Keratinocyte (primary cell): ENCODE measurements at regions not wholly inside any gene's neighbourhood (a gene's known extent, or its start where the extent isn't known, plus 50 kb on each side); places are given as distances from the start of the nearest gene placed in this dataset.

Experiments
- EZH2 ChIP-seq: IDR thresholded peaks from one replicate; pipeline ENCODE4 v1.6.1; 2012; ENCODE audit warnings: inconsistent platforms, mild to moderate bottlenecking, low read length, moderate library complexity
- TF ChIP-seq, protein P1 (sequence below), 3 experiments: IDR thresholded peaks in 1 of 3; conservative IDR thresholded peaks in 1 of 3; optimal IDR thresholded peaks in 1 of 3; 2 replicates in 2 of 3; 3 replicates in 1 of 3; pipeline versions ENCODE3 to v1.5.1; 2011; ENCODE audit warnings: low read length in 3 of 3, mild to moderate bottlenecking in 3 of 3, moderate library complexity in 2 of 3, control low read depth in 1 of 3, inconsistent platforms in 1 of 3; ENCODE audit not compliant: insufficient read depth in 2 of 3; ENCODE audit errors: extremely low read depth in 1 of 3

DNA sequence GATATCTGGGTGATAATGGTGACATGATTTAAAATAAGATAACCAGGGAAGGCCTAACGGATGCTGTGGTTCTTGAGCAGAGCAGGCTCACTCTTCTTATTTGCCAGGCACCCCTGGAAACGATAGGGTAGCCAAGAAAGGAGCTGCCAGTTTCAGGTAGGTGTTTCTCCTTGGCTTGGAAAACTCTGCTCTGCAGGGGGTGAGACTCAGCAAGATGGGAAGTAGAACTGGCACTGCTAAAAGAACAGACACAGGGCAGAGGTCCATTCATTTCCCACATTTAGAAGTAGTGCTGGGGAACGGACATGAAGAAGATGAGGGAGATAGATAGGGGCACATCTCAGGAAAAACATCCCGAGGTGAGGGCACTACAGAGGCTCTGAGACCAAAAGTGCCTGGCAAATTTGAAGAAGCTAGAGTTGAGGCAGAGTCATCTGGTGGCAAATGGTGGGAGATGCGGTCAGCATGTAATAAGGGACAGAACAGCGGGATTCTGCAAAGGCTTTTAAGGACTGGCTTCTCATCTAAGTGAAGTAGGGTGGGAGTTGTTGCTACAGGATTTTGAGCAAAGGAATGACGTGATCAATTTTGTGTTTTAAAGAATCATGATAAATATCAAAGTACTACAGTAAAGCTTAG lies 323.4 kb upstream of the PLSCR5 start:
- TF ChIP-seq, protein P1, sequence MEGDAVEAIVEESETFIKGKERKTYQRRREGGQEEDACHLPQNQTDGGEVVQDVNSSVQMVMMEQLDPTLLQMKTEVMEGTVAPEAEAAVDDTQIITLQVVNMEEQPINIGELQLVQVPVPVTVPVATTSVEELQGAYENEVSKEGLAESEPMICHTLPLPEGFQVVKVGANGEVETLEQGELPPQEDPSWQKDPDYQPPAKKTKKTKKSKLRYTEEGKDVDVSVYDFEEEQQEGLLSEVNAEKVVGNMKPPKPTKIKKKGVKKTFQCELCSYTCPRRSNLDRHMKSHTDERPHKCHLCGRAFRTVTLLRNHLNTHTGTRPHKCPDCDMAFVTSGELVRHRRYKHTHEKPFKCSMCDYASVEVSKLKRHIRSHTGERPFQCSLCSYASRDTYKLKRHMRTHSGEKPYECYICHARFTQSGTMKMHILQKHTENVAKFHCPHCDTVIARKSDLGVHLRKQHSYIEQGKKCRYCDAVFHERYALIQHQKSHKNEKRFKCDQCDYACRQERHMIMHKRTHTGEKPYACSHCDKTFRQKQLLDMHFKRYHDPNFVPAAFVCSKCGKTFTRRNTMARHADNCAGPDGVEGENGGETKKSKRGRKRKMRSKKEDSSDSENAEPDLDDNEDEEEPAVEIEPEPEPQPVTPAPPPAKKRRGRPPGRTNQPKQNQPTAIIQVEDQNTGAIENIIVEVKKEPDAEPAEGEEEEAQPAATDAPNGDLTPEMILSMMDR (optimal IDR thresholded peaks at IDR 0.05 in 1 of 3, IDR thresholded peaks at IDR 0.05 in 1 of 3, conservative IDR thresholded peaks at IDR 0.05 in 1 of 3; ENCODE audit: extremely low read depth in 1 of 3, insufficient read depth in 2 of 3, low read length in 3 of 3): no peak
- no peak for TF ChIP-seq EZH2
